SK-N-SH treated with all-trans-retinoic acid at 6 μM for 48 hours (cell line): ENCODE measurements at regions not wholly inside any gene's neighbourhood (a gene's known extent, or its start where the extent isn't known, plus 50 kb on each side); places are given as distances from the start of the nearest gene placed in this dataset.

Experiments used
- ATAC-seq: fragments of 200-7000 bp; cut with Tn5 transposase; 3 replicates; pipeline ENCODE4 v1.9.1; 2020; ENCODE audit warnings: mild to moderate bottlenecking, moderate library complexity
- ARNTL ChIP-seq: fragments of 450-650 bp; formaldehyde crosslinking; IDR thresholded peaks from 2 replicates; pipeline ENCODE4 v1.5.0; 2020; ENCODE audit warnings: low read depth, mild to moderate bottlenecking, moderate library complexity, borderline replicate concordance
- BACH2 ChIP-seq: fragments of 250-450 bp; sonication (Bioruptor Pico); IDR thresholded peaks from 2 replicates; pipeline ENCODE4 v1.9.0; 2021; ENCODE audit warnings: mild to moderate bottlenecking, borderline replicate concordance
- CREB5 ChIP-seq: fragments of 250-450 bp; sonication (Bioruptor Pico); IDR thresholded peaks from 2 replicates; pipeline ENCODE4 v1.5.1; 2020; ENCODE audit warnings: low read depth, mild to moderate bottlenecking, moderate library complexity
- CSDC2 ChIP-seq: fragments of 250-450 bp; sonication (Bioruptor Pico); IDR thresholded peaks from 2 replicates; pipeline ENCODE4 v1.5.0; 2020; ENCODE audit warnings: mild to moderate bottlenecking, moderate library complexity
- CSRNP3 ChIP-seq: fragments of 250-450 bp; sonication (Bioruptor Pico); IDR thresholded peaks from 2 replicates; pipeline ENCODE4 v1.5.1; 2021; ENCODE audit warnings: mild to moderate bottlenecking, moderate library complexity
- ESRRG ChIP-seq: fragments of 250-450 bp; sonication (Bioruptor Pico); IDR thresholded peaks from 2 replicates; pipeline ENCODE4 v1.6.1; 2021; ENCODE audit warnings: mild to moderate bottlenecking
- ISL1 ChIP-seq: fragments of 250-450 bp; sonication (Bioruptor Pico); IDR thresholded peaks from 2 replicates; pipeline ENCODE4 v2.1.2; 2022; ENCODE audit warnings: mild to moderate bottlenecking, moderate library complexity
- OSR1 ChIP-seq: fragments of 250-450 bp; sonication (Bioruptor Pico); IDR thresholded peaks from 2 replicates; pipeline ENCODE4 v1.8.0; 2022; ENCODE audit warnings: moderate library complexity, mild to moderate bottlenecking, inconsistent platforms
- POU6F1 ChIP-seq: fragments of 250-450 bp; sonication (Bioruptor Pico); IDR thresholded peaks from 2 replicates; pipeline ENCODE4 v1.8.0; 2021; ENCODE audit warnings: low read depth, mild to moderate bottlenecking, moderate library complexity, borderline replicate concordance
- PPARA ChIP-seq: fragments of 250-450 bp; sonication (Bioruptor Pico); IDR thresholded peaks from 2 replicates; pipeline ENCODE4 v1.5.0; 2020; ENCODE audit warnings: mild to moderate bottlenecking, borderline replicate concordance
- RARB ChIP-seq: fragments of 250-450 bp; sonication (Bioruptor Pico); IDR thresholded peaks from 2 replicates; pipeline ENCODE4 v1.8.0; 2021; ENCODE audit warnings: mild to moderate bottlenecking, moderate library complexity
- SNAI2 ChIP-seq: fragments of 250-450 bp; sonication (Bioruptor Pico); IDR thresholded peaks from 2 replicates; pipeline ENCODE4 v1.5.0; 2020; ENCODE audit warnings: mild to moderate bottlenecking, moderate library complexity
- TCF4 ChIP-seq: fragments of 250-450 bp; sonication (Bioruptor Pico); IDR thresholded peaks from 2 replicates; pipeline ENCODE4 v1.8.0; 2021; ENCODE audit warnings: mild to moderate bottlenecking, moderate library complexity, borderline replicate concordance
- TOX ChIP-seq: fragments of 250-450 bp; sonication (Bioruptor Pico); IDR thresholded peaks from 2 replicates; pipeline ENCODE4 v1.8.0; 2021; ENCODE audit warnings: mild to moderate bottlenecking, moderate library complexity, borderline replicate concordance
- ZFP3 ChIP-seq: fragments of 250-450 bp; sonication (Bioruptor Pico); IDR thresholded peaks from 2 replicates; pipeline ENCODE4 v1.5.0; 2020; ENCODE audit warnings: mild to moderate bottlenecking, moderate library complexity
- ZFP30 ChIP-seq: fragments of 450-650 bp; formaldehyde crosslinking; IDR thresholded peaks from 2 replicates; pipeline ENCODE4 v1.5.0; 2022; ENCODE audit warnings: mild to moderate bottlenecking, moderate library complexity
- ZNF565 ChIP-seq: fragments of 450-650 bp; formaldehyde crosslinking; conservative IDR thresholded peaks from 2 replicates; pipeline ENCODE4 v1.5.0; 2020; ENCODE audit warnings: low read depth, mild to moderate bottlenecking, moderate library complexity
- ZNF70 ChIP-seq: fragments of 450-650 bp; formaldehyde crosslinking; IDR thresholded peaks from 2 replicates; pipeline ENCODE4 v1.5.0; 2020; ENCODE audit warnings: mild to moderate bottlenecking, moderate library complexity
- ZNF8 ChIP-seq: fragments of 450-650 bp; formaldehyde crosslinking; IDR thresholded peaks from 2 replicates; pipeline ENCODE4 v1.5.0; 2020; ENCODE audit warnings: mild to moderate bottlenecking, moderate library complexity
- TF ChIP-seq, protein P1 (sequence below): fragments of 250-450 bp; sonication (Bioruptor Pico); IDR thresholded peaks from 2 replicates; pipeline ENCODE4 v1.8.0; 2020; ENCODE audit warnings: mild to moderate bottlenecking, moderate library complexity, borderline replicate concordance
- TF ChIP-seq, protein P2 (sequence below): fragments of 250-450 bp; sonication (Bioruptor Pico); IDR thresholded peaks from 2 replicates; pipeline ENCODE4 v1.5.0; 2020; ENCODE audit warnings: mild to moderate bottlenecking, moderate library complexity

DNA sequence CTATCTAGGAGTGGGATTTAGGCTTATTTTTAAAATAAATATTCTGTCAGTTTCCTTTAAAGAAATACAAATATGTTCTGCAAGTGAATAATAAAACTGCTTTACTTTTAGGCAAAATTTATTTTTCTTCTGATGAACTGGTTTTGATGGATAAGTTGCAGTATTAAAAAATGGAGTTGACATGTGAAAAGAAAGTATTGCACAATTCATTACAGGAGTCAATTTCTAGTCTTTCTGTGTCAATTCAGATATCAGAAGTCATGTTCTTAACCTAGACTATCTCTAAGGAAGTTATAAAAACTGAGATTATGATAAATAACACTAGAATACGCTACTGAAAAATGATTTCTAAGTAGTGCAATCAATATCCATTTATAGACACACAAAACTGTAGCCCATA, 270.2 kb upstream of the TMPRSS15 start:
- ATAC-seq: no peak
- TF ChIP-seq, protein P1, sequence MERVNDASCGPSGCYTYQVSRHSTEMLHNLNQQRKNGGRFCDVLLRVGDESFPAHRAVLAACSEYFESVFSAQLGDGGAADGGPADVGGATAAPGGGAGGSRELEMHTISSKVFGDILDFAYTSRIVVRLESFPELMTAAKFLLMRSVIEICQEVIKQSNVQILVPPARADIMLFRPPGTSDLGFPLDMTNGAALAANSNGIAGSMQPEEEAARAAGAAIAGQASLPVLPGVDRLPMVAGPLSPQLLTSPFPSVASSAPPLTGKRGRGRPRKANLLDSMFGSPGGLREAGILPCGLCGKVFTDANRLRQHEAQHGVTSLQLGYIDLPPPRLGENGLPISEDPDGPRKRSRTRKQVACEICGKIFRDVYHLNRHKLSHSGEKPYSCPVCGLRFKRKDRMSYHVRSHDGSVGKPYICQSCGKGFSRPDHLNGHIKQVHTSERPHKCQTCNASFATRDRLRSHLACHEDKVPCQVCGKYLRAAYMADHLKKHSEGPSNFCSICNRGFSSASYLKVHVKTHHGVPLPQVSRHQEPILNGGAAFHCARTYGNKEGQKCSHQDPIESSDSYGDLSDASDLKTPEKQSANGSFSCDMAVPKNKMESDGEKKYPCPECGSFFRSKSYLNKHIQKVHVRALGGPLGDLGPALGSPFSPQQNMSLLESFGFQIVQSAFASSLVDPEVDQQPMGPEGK (CRISPR knock-in tag): no peak
- TF ChIP-seq ESRRG (CRISPR knock-in tag) (no peak), POU6F1 (no peak), BACH2 (CRISPR knock-in tag) (no peak), ZNF8 (CRISPR knock-in tag) (no peak), RARB (CRISPR knock-in tag) (no peak), ZNF565 (no peak), TOX (CRISPR knock-in tag) (no peak), ZFP3 (CRISPR knock-in tag) (no peak), OSR1 (CRISPR knock-in tag) (no peak), PPARA (CRISPR knock-in tag) (no peak), CSRNP3 (CRISPR knock-in tag) (no peak), SNAI2 (CRISPR knock-in tag) (no peak), TCF4 (CRISPR knock-in tag) (no peak), ZNF70 (CRISPR knock-in tag) (no peak)

DNA sequence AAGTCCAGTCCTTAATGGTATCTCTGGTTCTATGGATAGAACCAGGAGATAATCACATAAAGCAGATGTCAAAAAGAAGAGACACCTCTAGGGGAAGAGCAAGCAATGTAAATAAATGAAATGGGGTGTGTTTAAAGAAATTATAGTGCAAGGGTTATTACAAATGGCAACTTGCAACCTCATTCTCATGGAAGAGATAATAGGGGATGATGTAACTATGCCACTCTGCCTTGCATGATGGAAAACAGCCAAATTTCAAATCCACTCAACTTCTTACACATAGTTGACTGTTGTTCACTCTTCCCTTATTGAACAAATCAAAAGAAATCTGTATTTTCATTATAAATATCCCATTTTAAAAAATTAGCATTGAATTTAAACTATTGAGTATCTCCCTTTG, 274.0 kb upstream of the TMPRSS15 start:
- TF ChIP-seq RARB (CRISPR knock-in tag): no peak
- no peak for TF ChIP-seq ZNF8 (CRISPR knock-in tag)
- TF ChIP-seq ISL1 (CRISPR knock-in tag): no peak
- TF ChIP-seq POU6F1: no peak
- TF ChIP-seq ARNTL (CRISPR knock-in tag): no peak
- TF ChIP-seq CSRNP3 (CRISPR knock-in tag): no peak
- no peak for TF ChIP-seq BACH2 (CRISPR knock-in tag)
- TF ChIP-seq TCF4 (CRISPR knock-in tag): no peak
- no peak for TF ChIP-seq PPARA (CRISPR knock-in tag)
- no peak for TF ChIP-seq CSDC2
- TF ChIP-seq TOX (CRISPR knock-in tag): no peak
- no peak for TF ChIP-seq ZNF565
- TF ChIP-seq OSR1 (CRISPR knock-in tag): no peak
- no peak for TF ChIP-seq ZFP30 (CRISPR knock-in tag)
- TF ChIP-seq, protein P1 (CRISPR knock-in tag): no peak
- TF ChIP-seq, protein P2, sequence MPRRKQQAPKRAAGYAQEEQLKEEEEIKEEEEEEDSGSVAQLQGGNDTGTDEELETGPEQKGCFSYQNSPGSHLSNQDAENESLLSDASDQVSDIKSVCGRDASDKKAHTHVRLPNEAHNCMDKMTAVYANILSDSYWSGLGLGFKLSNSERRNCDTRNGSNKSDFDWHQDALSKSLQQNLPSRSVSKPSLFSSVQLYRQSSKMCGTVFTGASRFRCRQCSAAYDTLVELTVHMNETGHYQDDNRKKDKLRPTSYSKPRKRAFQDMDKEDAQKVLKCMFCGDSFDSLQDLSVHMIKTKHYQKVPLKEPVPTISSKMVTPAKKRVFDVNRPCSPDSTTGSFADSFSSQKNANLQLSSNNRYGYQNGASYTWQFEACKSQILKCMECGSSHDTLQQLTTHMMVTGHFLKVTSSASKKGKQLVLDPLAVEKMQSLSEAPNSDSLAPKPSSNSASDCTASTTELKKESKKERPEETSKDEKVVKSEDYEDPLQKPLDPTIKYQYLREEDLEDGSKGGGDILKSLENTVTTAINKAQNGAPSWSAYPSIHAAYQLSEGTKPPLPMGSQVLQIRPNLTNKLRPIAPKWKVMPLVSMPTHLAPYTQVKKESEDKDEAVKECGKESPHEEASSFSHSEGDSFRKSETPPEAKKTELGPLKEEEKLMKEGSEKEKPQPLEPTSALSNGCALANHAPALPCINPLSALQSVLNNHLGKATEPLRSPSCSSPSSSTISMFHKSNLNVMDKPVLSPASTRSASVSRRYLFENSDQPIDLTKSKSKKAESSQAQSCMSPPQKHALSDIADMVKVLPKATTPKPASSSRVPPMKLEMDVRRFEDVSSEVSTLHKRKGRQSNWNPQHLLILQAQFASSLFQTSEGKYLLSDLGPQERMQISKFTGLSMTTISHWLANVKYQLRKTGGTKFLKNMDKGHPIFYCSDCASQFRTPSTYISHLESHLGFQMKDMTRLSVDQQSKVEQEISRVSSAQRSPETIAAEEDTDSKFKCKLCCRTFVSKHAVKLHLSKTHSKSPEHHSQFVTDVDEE (CRISPR knock-in tag): no peak
- no peak for TF ChIP-seq CREB5 (CRISPR knock-in tag)
- no peak for ATAC-seq
